GM12892 (cell line): ENCODE measurements at regions not wholly inside any gene's neighbourhood (a gene's known extent, or its start where the extent isn't known, plus 50 kb on each side); places are given as distances from the start of the nearest gene placed in this dataset.

Experiments
- POLR2A ChIP-seq: IDR thresholded peaks from 2 replicates; pipeline ENCODE4 v1.6.1; 2011; ENCODE audit warnings: low read depth, low read length, control low read depth
- POLR2AphosphoS5 ChIP-seq: IDR thresholded peaks from 2 replicates; pipeline ENCODE4 v1.6.1; 2011; ENCODE audit warnings: low read depth, low read length, control low read depth
- TAF1 ChIP-seq: IDR thresholded peaks from 2 replicates; pipeline ENCODE4 v1.6.1; 2011; ENCODE audit warnings: low read depth, mild to moderate bottlenecking, control low read depth, low read length, borderline replicate concordance

DNA sequence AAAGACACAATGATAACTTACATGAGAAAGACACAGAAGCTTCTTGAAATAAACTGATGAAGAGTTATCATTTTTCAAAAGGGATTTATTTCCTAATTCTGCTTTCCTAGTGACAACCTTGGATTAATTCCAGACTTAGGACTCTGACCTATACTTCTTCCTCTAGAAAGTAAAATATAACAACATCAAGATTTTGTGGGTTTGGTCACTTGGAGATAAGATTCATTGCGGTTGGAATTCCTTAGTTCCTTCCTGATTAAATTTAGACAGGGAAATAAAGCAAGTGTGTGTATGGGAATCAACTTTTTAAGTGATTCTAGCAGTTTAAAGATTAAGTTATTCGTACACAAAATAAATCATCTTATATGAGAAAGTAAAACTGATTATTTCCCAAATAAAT, 208.4 kb upstream of the CCDC150 start:
- no peak for TF ChIP-seq POLR2A
- no peak for TF ChIP-seq TAF1
- no peak for TF ChIP-seq POLR2AphosphoS5
